HT-29 (cell line): ENCODE measurements at regions not wholly inside any gene's neighbourhood (a gene's known extent, or its start where the extent isn't known, plus 50 kb on each side); places are given as distances from the start of the nearest gene placed in this dataset.

Experiments
- DNase-seq: peaks from one replicate; pipeline ENCODE4 v3.0.0-alpha.2; 2015; ENCODE audit warnings: low spot score

DNA sequence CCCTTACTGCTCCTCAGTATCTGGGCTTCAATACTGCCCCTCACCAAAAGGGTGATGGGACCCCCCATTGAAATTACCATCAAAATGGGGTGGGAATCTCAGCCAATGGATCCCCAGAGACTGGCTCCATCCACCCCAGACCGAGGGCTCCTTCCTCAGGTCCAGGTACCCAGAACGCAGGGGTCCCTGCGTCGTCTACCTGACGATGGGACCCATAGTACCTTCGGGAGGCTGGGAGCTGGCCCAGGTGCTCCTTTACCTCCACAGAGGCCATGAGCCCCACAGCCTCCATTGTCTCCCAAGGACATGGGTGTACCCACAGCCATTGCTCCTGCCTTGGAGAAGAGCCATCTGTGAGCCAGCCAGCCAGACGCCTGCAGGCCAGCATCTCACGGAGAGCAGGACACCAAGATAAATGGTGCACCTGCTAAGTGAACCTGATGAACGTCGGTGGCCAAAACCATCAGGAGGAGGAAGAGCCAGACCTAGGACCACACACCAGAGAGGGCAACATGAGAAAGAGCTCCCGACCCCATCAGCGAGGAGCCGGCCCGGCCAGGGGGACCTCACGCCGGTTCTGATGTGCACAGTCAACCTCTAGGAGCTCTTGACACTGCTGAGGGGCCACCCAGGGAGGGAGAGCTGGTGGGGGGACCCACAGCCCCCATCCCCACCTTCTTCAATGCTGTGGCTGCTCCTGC, 156.8 kb upstream of the SOX1 start:
- DNase-seq: no peak

DNA sequence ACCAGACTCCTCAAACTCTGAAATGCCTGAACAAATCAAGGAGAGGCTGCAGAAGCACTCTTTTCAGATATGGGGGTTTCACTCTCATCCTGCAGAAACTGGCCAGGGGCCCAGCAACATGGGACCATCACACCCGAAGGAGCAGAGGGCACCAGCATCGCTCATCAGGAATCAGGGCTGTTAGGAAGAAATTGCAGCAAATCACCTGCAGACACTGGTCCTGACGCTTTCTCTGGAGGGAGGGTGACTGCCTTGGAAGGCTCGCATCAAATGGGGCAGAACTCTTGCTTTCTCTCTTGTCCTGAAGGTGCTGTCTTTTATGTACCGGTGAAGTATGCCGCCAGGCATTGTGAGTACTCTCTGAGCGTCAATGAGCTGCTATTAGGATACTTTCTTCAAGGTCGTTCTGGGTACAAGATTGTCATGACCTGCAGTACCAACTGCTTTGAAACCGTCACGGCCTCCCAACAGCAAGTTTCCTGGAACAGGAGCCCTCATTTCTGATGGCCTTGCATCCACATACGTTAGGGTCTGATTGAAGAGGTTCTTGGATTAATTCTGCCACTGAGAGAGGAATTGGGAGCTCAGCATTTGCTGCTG, 155.7 kb upstream of the SOX1 start:
- no peak for DNase-seq

DNA sequence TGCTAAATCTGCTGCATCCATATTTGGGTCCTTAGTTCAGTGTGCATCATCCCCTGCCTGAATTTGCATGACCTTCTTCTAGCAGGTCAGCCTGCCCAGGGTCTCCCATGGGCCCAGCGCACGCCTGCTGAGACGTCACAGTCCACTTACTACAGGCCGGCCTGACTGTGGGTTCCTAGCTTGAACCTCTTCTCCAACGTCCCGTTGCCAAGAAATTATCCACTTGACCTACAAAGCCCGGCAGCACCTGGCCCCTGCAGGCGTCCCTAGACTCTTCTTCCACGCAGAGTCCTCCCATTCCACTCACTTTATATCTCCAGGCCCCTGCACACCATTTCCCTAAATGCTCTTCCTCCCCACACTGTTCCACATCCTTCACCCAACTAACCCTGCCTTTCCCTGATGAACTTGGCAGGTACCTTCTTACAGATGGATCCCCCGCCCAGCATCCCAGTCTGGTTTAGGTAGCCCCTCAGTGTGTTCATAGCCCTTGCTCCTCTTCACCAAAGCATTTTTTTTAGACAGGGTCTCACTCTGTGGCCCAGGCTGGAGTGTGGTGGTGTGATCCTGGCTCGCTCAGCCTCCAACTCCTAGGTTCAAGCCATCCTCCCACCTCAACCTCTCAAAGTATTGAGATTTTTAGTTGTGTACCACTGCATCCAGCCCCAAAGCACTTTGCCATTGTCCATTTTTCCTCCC, 155.0 kb upstream of the SOX1 start:
- DNase-seq: no peak

DNA sequence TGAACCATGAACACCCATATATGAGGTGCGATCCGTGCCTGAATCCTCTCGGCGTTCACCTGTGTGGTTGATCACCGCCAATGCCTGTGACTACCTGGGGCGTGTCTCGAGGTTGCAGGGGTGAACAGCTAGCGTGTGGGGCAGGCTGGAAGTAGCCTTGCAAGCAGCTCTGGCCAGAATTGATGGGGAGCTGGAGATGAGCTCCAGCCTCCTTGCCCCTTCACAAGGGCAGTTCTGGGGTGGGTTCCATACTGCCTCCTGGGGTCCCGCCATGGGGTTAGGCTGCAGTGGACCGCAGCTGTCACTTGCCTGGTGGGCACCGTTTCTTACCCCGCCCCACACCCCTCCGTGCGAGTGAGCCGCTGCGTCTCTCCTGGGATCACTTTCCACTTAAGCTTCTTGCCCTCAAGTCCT, 154.5 kb upstream of the SOX1 start:
- DNase-seq: no peak

DNA sequence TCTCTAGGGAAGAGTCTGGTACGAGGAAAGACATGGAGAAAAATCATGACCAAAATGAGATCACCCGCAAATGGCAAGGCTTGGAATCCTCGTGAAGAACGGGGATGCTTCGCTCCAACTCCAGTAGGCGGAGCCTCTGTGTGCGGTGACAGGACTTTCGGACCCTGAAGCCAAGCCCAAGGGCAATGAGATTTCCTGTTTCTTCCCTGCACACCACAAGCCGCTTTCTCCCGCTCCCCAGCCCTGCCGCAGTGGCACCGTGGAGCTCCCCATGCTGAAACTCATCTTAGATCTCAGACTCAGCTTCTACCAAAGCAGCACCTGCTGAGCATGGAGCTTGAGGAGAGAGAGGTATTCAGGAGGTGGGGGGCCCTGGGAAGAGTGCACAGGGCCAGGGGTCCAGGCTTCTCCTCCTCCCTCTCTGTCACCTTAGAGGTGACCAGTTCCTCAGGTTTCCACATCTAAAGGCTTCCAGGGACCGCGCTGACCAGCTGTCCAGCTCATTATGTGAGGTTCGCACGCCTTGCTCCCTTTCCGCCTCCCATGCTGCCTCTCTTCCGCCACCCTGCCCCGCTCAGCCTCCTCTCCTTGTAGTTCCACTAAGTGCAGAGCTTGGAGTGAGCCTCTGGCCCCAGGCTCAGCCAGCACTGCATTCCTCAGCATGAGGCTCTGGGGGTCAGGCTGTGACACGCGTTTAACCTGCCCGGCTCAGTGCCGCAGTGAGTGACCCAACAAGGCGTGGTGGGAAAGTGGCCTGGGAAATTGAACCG, 153.8 kb upstream of the SOX1 start:
- DNase-seq: no peak

DNA sequence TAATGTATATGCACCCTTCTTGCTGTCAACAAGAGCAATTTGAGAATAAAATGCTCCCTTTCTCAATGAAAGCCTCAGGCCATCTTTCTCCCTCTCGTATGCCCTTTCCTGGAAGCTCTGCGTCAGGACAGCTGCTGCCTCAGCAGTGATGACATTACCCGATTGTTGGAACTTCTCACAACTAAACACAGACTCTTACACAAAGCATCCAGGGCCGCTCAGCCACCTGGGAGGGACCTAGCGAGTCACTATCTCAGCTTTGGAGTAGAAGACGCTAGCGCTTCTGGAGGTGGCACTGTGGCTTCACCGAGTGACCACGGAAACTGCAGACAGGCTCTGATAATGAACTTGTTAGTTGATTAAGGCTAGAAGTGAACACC, 153.2 kb upstream of the SOX1 start:
- no peak for DNase-seq

DNA sequence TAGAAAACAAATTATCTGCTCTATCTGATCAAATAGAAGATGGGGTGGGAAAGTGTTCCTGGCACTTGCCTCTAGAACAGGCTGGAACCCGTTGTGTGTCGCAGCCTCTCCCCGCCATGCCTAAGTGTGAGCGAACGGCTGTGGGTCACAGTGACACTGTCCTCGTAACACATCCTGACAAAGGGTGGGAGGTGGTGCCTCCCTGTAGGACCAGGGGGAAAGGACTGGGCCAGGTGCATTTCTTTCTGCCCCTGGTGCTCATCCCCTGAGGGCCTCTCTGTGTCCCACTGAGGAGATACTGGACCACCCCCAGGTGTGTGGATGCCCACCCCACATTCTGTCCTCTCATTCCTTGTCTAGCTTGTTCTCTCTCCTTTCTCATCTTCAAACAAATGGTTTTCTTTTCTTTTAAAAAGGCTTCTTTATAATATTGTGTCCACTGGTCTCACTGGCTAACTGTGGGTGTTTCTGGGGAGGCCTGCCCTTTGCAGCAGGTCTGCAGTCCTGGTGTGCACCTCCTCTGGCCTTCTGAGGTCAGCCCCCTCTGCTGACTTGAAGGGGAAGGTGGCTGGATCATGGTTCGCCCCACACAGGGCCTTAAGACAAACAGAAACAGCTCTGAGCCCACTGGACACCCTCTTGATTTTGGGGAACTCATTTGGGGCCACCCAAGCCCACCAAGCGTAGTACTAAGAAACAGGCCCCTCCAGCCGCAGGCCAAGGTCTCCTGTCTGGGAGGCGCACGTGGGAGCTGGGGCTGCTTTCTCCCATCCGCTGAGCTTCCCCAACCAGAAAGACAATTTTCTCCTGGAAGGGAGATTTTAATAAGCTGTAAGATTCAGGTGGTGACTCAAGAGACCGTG, 152.5 kb upstream of the SOX1 start:
- DNase-seq: no peak

DNA sequence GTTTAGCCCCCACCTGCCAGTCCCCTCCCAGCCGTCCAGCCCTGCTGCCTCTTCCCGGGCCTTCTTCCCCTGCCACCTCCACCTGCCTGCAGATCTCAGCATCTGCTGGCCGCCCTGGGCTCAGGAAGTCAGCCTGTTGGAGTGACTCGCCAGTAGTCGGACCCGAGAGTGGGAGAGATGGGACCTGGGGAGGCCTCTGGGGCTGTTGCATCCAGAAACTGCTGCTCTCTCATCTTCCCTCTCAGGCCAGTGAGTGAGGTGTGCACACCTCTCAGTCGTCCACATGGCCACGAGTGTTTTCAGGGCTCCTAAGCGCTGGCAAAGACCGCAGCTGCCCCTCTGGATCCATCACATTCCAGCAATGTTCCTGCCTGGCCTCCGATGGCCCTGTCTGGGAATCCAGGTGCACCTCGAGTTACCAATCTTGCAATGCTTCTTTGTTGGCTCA, 151.8 kb upstream of the SOX1 start:
- no peak for DNase-seq

DNA sequence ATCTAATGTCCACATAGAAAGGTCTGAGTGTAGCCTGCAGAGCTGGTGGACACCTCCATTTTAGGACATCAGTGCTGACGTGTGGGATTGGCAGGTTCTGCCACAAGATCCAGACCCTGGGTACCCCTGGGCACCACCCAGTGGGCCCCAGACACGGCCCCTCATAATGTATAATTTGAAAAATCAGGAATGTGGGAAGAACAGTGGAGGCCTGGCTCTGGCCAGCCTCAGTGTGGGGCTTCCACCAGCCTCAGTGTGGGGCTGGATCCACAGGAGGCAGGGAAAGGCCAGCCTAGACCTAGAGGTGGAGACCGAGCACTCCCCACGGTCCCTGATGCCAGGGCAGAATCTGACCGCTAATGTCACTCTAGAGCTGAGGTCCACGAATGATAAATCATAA, 150.7 kb upstream of the SOX1 start:
- DNase-seq: no peak

DNA sequence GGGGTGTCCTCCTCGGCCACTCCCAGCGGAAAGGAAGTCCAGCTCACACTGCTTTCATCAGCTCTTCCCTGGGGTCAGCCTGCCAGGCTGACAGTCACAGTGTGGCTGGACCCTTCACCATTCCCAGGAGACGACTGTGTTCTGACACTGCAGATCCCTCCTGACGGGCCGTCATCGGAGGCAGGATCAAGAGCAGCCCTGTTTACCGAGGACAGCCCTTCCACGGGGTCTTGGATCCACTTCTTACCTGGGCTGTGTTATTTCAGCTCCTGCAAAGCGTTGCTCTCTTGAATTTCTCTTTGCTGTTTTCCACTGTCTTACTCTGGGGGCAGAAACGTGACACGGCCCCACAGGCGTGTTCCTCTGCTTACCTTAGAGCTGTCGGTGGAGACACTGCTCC, 149.9 kb upstream of the SOX1 start:
- no peak for DNase-seq

DNA sequence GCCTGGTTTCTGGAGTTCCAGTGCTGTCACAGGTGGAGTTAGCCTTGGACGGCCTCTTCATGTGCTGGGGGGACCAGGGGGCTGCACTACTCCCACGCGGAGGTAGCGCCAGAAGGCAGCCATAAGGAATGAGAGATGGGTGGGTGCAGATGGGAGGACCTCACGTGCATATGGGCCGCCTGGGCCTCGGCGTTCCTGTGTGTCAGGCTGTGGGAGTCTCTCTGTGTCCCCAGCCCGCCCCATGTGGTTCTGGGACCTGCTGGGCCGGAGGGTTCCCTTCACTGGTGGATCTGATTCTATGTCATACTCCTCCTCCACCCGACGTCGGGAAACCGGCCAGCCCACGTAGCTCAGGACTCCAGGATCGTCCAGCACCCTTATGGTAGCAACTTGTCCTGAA, 149.0 kb upstream of the SOX1 start:
- DNase-seq: no peak

DNA sequence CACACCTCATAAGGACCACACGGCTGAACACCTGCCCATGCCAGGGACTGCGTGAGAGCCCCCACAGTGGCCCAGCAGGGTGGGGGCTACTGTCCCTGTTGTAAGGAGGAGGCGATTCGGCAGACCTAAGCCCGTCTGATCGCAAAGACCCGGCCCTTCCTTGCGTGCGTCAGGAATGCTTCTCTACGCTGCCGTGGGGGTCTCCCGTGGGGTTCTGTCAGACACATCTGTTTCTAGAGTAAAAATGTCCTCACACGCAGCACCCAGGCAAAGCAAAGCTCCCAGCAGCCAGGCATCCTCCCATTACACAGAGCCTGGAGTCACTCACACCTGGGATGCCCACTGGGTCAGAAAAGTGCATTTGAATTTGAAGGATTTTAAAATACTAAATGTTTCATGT, 147.7 kb upstream of the SOX1 start:
- no peak for DNase-seq

DNA sequence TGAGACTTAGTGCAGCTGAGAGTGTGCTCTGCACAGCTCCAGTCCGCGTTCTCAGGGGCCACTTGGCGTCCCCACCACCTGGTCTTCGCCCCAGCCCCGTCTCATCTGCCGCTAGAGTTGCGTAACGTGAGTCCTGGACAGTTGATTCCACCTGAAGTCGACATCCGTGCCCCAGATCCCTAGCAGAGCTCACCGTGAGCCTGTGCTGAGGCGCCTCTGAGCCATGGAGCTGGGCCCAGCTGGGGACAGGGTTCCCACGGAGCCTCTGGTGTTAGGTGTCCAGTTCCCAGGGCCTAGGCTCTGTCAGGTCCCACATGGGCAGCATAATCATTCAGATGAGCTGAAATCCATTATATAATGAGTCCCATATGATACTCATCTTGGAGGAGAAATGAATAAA, 147.1 kb upstream of the SOX1 start:
- DNase-seq: no peak

DNA sequence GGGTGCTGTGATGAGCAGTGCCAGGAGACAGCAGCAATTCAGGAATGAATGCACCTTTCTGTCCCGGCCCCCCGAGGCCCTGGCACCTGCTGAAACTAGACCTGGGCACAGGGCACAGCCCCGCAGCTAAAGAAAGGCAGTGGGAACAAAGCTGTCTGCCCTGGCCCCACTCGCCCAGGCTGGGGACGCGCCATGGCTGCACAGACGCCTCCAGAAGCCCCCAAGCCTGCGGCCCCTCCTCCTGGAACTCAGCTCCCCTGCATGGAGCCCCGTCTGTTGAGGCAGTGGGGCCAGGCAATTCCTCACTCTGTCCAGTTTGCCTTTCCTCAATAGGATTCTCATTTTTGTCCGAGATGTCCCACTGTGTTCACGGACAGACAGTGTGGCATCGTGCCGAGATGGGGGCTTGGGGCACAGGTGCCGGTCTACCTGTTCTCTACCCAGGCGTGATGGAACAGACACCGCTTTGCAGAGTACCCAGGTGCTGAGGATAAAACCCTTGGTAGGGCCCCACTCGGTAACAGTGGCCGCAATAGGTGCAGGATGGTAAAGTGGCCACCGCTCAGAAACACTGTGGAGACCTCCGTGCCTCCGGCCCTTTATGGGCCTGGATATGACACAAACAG, 146.5 kb upstream of the SOX1 start:
- no peak for DNase-seq

DNA sequence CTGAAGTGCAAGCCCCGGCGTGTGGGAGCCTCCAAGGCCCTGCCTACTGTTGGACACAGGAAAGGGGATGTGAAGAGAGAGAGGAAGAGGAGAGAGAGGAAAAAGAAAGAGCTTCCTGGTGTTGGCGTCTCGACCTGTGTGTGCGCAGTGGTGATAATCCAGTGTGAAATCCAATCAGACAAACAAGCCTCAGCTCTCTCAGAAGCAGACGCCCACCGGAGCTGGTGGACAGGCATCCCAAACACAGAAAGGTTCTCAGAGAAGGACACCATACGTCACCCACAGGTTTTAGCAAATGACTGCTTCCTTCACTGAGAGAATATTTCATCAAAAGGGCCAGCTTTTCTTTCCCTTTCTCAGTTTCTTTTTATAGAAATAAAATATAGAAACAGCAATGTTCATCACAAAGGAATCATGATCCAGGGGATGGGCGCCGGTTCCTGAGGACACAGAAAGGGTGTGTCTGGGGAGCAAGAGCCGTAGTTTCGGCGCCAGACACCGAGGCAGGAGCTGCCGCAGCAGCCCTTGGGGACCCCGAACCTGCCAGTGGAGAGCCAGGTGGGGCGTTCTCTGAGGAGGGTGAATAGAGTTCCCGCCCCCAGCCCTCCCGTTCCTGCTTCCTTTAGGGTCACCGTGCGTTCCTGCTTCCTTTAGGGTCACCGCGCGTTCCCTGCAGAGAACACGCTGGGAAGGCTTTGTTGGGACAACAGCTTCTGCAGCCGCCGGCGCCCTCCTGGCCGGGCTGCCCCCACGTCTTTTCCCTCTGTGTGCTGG, 145.8 kb upstream of the SOX1 start:
- DNase-seq: no peak

DNA sequence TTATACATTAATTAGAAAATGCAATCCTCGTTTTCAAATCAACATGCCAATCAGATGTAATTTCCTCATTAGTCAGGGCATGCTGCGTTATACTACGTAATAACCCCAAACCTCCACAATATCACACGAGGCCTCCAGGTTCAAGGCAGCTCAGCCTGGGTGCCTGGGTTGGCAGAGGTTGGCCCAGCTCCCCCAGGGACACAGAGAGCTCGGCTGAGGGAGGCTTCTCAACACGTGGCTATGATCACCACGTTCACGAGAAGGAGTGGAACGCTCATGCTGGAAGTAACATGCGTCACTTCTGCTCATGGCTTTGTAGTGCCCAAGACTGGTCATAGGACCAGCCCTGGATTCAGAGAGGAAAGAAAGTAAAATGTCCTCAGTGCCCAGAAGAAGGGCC, 144.9 kb upstream of the SOX1 start:
- no peak for DNase-seq

DNA sequence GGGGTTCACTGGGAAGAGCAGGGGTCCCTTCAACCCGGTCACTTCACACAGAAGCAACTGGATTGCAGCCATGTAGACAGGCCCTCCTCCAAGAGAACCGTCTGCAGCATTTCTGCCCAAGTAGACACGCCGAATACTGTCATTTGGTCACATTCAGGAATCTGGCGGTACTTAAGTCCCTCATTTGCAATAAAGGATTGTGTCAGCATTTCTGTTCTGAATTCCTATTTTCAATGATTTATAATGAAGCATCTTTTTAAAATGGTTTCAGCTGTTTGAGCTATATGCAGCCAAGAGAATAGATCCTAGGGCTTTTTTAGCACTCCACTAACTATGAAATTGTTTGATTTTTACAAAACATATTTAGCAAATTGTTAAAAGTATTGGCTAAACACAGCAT, 143.5 kb upstream of the SOX1 start:
- no peak for DNase-seq

DNA sequence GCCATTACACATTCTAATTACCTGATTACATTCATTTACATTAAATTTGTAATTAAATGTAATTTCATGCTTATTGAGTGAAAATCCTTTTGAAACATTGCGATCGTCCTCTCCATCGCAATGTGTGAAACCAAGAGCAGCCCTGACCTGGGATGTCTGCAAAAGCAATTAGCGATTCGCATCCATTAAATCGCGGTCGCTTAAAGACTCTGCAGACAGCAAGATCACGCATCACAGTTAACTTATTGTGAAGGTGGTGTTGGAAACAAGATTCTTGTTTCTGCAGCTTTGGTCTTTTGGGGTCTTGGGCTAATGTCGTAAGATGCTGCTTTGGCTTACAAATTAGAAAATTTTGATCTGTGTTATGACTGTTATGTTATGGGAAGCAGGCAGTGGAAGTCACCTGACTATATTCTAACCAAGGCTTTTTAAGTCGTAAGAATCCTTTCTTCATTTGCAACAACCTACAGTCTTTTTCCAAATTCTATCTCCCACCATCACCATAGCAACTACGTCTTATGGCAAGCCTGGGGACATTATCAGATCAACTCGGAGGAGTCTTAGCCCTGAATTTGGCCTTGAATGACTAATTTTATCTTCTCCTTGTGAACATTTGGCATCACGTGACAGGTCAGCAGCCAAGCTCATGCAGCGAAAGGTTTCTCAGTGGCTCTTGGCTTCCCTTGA, 142.8 kb upstream of the SOX1 start:
- no peak for DNase-seq

DNA sequence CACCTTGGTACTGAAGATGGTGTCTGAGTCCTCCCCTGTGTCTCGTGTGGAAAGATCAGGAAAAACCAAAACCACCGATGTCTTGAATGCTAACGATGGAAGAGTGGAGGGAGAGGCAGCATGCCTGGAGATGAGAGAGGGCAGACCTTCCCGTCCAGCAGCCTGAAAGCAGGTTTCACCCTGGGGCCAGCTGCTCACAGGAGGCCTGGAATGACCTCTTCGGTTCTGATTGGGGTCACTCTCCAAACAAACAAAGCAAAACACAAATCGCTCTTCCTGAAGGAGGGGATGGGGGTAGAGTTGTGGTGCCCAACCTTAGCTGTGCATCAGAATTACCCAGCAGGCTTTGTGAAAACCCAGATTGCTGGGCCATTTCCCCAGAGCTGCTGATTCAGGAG, 142.3 kb upstream of the SOX1 start:
- no peak for DNase-seq
